ENCODE measurements at regions not wholly inside any gene's neighbourhood (a gene's known extent, or its start where the extent isn't known, plus 50 kb on each side); places are given as distances from the start of the nearest gene placed in this dataset.

- Histone ChIP-seq H3K27me3 (ENCODE audit: insufficient read depth, poor library complexity, severe bottlenecking) (peaks cover 6% of the 10 kb centered on the region), H3K4me3 (replicated peaks; ENCODE audit: insufficient read depth, low read length) (no peak overlapping the region), H3K27ac (replicated peaks) (no peak overlapping the region)
- no peak for DNase-seq (ENCODE audit: low read depth in 1 of 2, low spot score in 1 of 2)
- TF ChIP-seq, protein P1, sequence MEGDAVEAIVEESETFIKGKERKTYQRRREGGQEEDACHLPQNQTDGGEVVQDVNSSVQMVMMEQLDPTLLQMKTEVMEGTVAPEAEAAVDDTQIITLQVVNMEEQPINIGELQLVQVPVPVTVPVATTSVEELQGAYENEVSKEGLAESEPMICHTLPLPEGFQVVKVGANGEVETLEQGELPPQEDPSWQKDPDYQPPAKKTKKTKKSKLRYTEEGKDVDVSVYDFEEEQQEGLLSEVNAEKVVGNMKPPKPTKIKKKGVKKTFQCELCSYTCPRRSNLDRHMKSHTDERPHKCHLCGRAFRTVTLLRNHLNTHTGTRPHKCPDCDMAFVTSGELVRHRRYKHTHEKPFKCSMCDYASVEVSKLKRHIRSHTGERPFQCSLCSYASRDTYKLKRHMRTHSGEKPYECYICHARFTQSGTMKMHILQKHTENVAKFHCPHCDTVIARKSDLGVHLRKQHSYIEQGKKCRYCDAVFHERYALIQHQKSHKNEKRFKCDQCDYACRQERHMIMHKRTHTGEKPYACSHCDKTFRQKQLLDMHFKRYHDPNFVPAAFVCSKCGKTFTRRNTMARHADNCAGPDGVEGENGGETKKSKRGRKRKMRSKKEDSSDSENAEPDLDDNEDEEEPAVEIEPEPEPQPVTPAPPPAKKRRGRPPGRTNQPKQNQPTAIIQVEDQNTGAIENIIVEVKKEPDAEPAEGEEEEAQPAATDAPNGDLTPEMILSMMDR (IDR thresholded peaks at IDR 0.05; ENCODE audit: insufficient read depth, low read length) = no peak
- TF ChIP-seq GABPA (IDR thresholded peaks at IDR 0.05; ENCODE audit: low read depth) (no peak), SPI1 (IDR thresholded peaks at IDR 0.05; ENCODE audit: borderline replicate concordance, low read depth) (no peak), POLR2AphosphoS5 (IDR thresholded peaks at IDR 0.05; ENCODE audit: low read depth) (no peak)
- TF ChIP-seq, protein P2, sequence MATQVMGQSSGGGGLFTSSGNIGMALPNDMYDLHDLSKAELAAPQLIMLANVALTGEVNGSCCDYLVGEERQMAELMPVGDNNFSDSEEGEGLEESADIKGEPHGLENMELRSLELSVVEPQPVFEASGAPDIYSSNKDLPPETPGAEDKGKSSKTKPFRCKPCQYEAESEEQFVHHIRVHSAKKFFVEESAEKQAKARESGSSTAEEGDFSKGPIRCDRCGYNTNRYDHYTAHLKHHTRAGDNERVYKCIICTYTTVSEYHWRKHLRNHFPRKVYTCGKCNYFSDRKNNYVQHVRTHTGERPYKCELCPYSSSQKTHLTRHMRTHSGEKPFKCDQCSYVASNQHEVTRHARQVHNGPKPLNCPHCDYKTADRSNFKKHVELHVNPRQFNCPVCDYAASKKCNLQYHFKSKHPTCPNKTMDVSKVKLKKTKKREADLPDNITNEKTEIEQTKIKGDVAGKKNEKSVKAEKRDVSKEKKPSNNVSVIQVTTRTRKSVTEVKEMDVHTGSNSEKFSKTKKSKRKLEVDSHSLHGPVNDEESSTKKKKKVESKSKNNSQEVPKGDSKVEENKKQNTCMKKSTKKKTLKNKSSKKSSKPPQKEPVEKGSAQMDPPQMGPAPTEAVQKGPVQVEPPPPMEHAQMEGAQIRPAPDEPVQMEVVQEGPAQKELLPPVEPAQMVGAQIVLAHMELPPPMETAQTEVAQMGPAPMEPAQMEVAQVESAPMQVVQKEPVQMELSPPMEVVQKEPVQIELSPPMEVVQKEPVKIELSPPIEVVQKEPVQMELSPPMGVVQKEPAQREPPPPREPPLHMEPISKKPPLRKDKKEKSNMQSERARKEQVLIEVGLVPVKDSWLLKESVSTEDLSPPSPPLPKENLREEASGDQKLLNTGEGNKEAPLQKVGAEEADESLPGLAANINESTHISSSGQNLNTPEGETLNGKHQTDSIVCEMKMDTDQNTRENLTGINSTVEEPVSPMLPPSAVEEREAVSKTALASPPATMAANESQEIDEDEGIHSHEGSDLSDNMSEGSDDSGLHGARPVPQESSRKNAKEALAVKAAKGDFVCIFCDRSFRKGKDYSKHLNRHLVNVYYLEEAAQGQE (IDR thresholded peaks at IDR 0.05; ENCODE audit: insufficient replicate concordance, low read depth) = no peak
Observed at GRCh38 chr18:75754433-75754832, 326.9 kb upstream of the SMIM21 start.

GRCh38 chr18:75753753-75754152 lies 326.2 kb upstream of the SMIM21 start:
- H3K4me3 ChIP-seq (replicated peaks; ENCODE audit: insufficient read depth, low read length) = no peak overlapping the region
- H3K27me3 ChIP-seq (ENCODE audit: insufficient read depth, poor library complexity, severe bottlenecking) = peaks cover 6% of the 10 kb centered on the region
- DNase-seq (ENCODE audit: low read depth in 1 of 2, low spot score in 1 of 2) = no peak
- TF ChIP-seq SPI1 (IDR thresholded peaks at IDR 0.05; ENCODE audit: borderline replicate concordance, low read depth) = no peak
- TF ChIP-seq, protein P1 (IDR thresholded peaks at IDR 0.05; ENCODE audit: insufficient read depth, low read length) = no peak
- TF ChIP-seq, protein P2 (IDR thresholded peaks at IDR 0.05; ENCODE audit: insufficient replicate concordance, low read depth) = no peak
- no peak for TF ChIP-seq POLR2AphosphoS5 (IDR thresholded peaks at IDR 0.05; ENCODE audit: low read depth)
- no peak for TF ChIP-seq GABPA (IDR thresholded peaks at IDR 0.05; ENCODE audit: low read depth)
- no peak overlapping the region for H3K27ac ChIP-seq (replicated peaks)

GRCh38 chr18:75752740-75753263 lies 325.3 kb upstream of the SMIM21 start:
- Histone ChIP-seq H3K4me3 (replicated peaks; ENCODE audit: insufficient read depth, low read length) (no peak overlapping the region), H3K27ac (replicated peaks) (no peak overlapping the region), H3K27me3 (ENCODE audit: insufficient read depth, poor library complexity, severe bottlenecking) (peaks cover 6% of the 10 kb centered on the region)
- no peak for DNase-seq (ENCODE audit: low read depth in 1 of 2, low spot score in 1 of 2)
- TF ChIP-seq GABPA (IDR thresholded peaks at IDR 0.05; ENCODE audit: low read depth) = no peak
- no peak for TF ChIP-seq SPI1 (IDR thresholded peaks at IDR 0.05; ENCODE audit: borderline replicate concordance, low read depth)
- no peak for TF ChIP-seq POLR2AphosphoS5 (IDR thresholded peaks at IDR 0.05; ENCODE audit: low read depth)
- TF ChIP-seq, protein P1 (IDR thresholded peaks at IDR 0.05; ENCODE audit: insufficient read depth, low read length) = no peak
- TF ChIP-seq, protein P2 (IDR thresholded peaks at IDR 0.05; ENCODE audit: insufficient replicate concordance, low read depth) = no peak

All from HL-60 (cell line).